ENCODE measurements at regions not wholly inside any gene's neighbourhood (a gene's known extent, or its start where the extent isn't known, plus 50 kb on each side); places are given as distances from the start of the nearest gene placed in this dataset.

- Mint-ChIP-seq H3K9me3 (peaks cover 2 to 18% (median 12%) of the 10 kb centered on the region in 7 donors), H3K36me3 (peaks cover 0 to 2% of the 10 kb centered on the region in 2 donors), H3K27me3 (ENCODE audit: low read depth in 3 of 3) (no peaks in the 10 kb centered on the region), H3K4me3 (no peak overlapping the region), H3K4me1 (peaks cover 1% of the 10 kb centered on the region), H3K27ac (no peak overlapping the region)
- H3K27me3 ChIP-seq (ENCODE audit: control insufficient read depth in 2 of 2, insufficient read depth in 2 of 2, low read length in 2 of 2), result no peaks in the 10 kb centered on the region
- no peaks in the 10 kb centered on the region for H3K4me1 ChIP-seq (ENCODE audit: control insufficient read depth in 1 of 2, insufficient read depth in 2 of 2, low read length in 2 of 2)
- intact Hi-C loops (cut with micrococcal nuclease), result no loop called here
- TF ChIP-seq CTCF (IDR thresholded peaks at IDR 0.05), result no peak
- no CpG with 5 or more reads among the region's 1 CpG for WGBS (ENCODE audit: insufficient coverage)
- H3K79me2 ChIP-seq (ENCODE audit: insufficient read depth, low read length), result no peaks in the 10 kb centered on the region
- H4K20me1 ChIP-seq (ENCODE audit: insufficient read depth, low read length), result no peaks in the 10 kb centered on the region
- no peak overlapping the region for H3K4me3 ChIP-seq (replicated peaks in 1 of 3; ENCODE audit: low read depth in 2 of 3, low read length in 3 of 3)
- H2AFZ ChIP-seq (ENCODE audit: insufficient read depth, low read depth, low read length, poor library complexity, severe bottlenecking), result no peak overlapping the region
- no peak overlapping the region for H3K27ac ChIP-seq (ENCODE audit: low read depth in 1 of 2, low read length in 2 of 2)
- no peaks in the 10 kb centered on the region for H3K36me3 ChIP-seq (replicated peaks in 1 of 2; ENCODE audit: control insufficient read depth in 1 of 2, insufficient read depth in 2 of 2, low read length in 2 of 2)
- DNase-seq, result no peak
- H3K9ac ChIP-seq (ENCODE audit: insufficient read depth, low read length, poor library complexity, severe bottlenecking), result no peak overlapping the region
- no peak overlapping the region for H3K4me2 ChIP-seq (replicated peaks; ENCODE audit: extremely low read depth, low read length, poor library complexity, severe bottlenecking)
- no peaks in the 10 kb centered on the region for H3K9me3 ChIP-seq (replicated peaks in 1 of 2; ENCODE audit: control insufficient read depth in 1 of 2, insufficient read depth in 1 of 2, low read length in 2 of 2)
Measured at GRCh38 chr5:165055476-165055875, 1550.1 kb downstream of the MAT2B start.

GRCh38 chr5:165057145-165057544, 1551.7 kb downstream of the MAT2B start:
- Histone ChIP-seq H3K27ac (ENCODE audit: low read depth in 1 of 2, low read length in 2 of 2) (no peak overlapping the region), H3K27me3 (ENCODE audit: control insufficient read depth in 2 of 2, insufficient read depth in 2 of 2, low read length in 2 of 2) (no peaks in the 10 kb centered on the region), H3K36me3 (replicated peaks in 1 of 2; ENCODE audit: control insufficient read depth in 1 of 2, insufficient read depth in 2 of 2, low read length in 2 of 2) (no peaks in the 10 kb centered on the region), H3K79me2 (ENCODE audit: insufficient read depth, low read length) (no peaks in the 10 kb centered on the region), H2AFZ (ENCODE audit: insufficient read depth, low read depth, low read length, poor library complexity, severe bottlenecking) (no peak overlapping the region), H3K9me3 (replicated peaks in 1 of 2; ENCODE audit: control insufficient read depth in 1 of 2, insufficient read depth in 1 of 2, low read length in 2 of 2) (no peaks in the 10 kb centered on the region), H3K4me1 (ENCODE audit: control insufficient read depth in 1 of 2, insufficient read depth in 2 of 2, low read length in 2 of 2) (no peaks in the 10 kb centered on the region), H3K4me3 (replicated peaks in 1 of 3; ENCODE audit: low read depth in 2 of 3, low read length in 3 of 3) (no peak overlapping the region), H4K20me1 (ENCODE audit: insufficient read depth, low read length) (no peaks in the 10 kb centered on the region), H3K9ac (ENCODE audit: insufficient read depth, low read length, poor library complexity, severe bottlenecking) (no peak overlapping the region), H3K4me2 (replicated peaks; ENCODE audit: extremely low read depth, low read length, poor library complexity, severe bottlenecking) (no peak overlapping the region)
- H3K27me3 Mint-ChIP-seq (ENCODE audit: low read depth in 3 of 3), result no peaks in the 10 kb centered on the region
- H3K36me3 Mint-ChIP-seq, result peaks cover 0 to 2% of the 10 kb centered on the region in 2 donors
- intact Hi-C loops (cut with micrococcal nuclease), result no loop called here
- no peak for TF ChIP-seq CTCF (IDR thresholded peaks at IDR 0.05)
- H3K4me3 Mint-ChIP-seq, result no peak overlapping the region
- H3K9me3 Mint-ChIP-seq, result peaks cover 2 to 21% (median 13%) of the 10 kb centered on the region in 7 donors
- DNase-seq, result no peak
- peaks cover 1% of the 10 kb centered on the region for H3K4me1 Mint-ChIP-seq
- H3K27ac Mint-ChIP-seq, result no peak overlapping the region
- no CpG with 5 or more reads among the region's 2 CpGs for WGBS (ENCODE audit: insufficient coverage)

All from CD14-positive monocyte (primary cell).